IMR-90 (cell line): ENCODE measurements at regions not wholly inside any gene's neighbourhood (a gene's known extent, or its start where the extent isn't known, plus 50 kb on each side); places are given as distances from the start of the nearest gene placed in this dataset.

Experiments used
- NFE2L2 ChIP-seq: fragments of 150-350 bp; IDR thresholded peaks from 2 replicates; pipeline ENCODE4 v1.6.1; 2016; ENCODE audit warnings: low read depth, mild to moderate bottlenecking, low read length
- POLR2A ChIP-seq: IDR thresholded peaks from 2 replicates; pipeline ENCODE4 v1.6.1; 2012; ENCODE audit warnings: mild to moderate bottlenecking, low read depth, low read length
- SMC3 ChIP-seq: fragments of 150-350 bp; IDR thresholded peaks from 2 replicates; pipeline ENCODE4 v1.6.1; 2016; ENCODE audit warnings: low read depth, mild to moderate bottlenecking, antibody characterized with exemption, low read length, moderate library complexity
- TF ChIP-seq, protein P1 (sequence below): conservative IDR thresholded peaks from 2 replicates; pipeline ENCODE4 v1.5.1; 2012; ENCODE audit warnings: mild to moderate bottlenecking, low read depth, low read length, improper control_type of control experiment
- TF ChIP-seq, protein P2 (sequence below): fragments of 150-350 bp; IDR thresholded peaks from 2 replicates; pipeline ENCODE4 v1.6.1; 2016; ENCODE audit warnings: low read depth, mild to moderate bottlenecking, low read length, moderate library complexity, borderline replicate concordance

DNA sequence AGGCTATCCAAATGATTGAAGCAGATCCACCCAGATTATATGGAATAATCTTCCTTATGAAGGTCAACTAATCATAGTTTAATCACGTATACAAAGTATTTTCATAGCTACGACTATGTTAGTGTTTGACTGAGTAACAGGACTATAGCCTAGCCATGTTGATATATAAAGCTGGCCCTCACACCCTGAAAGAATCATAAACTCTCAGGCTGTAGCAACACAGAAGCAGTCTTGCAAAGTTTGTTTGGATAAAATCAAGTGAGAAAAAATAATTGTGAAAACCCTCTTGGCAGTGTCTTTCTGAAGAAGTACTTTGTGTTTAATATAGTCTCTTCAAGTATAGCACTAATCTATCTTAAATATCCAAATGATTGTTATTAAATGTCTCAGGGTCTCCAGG is 374.5 kb upstream of the DAB2 start:
- TF ChIP-seq, protein P1, sequence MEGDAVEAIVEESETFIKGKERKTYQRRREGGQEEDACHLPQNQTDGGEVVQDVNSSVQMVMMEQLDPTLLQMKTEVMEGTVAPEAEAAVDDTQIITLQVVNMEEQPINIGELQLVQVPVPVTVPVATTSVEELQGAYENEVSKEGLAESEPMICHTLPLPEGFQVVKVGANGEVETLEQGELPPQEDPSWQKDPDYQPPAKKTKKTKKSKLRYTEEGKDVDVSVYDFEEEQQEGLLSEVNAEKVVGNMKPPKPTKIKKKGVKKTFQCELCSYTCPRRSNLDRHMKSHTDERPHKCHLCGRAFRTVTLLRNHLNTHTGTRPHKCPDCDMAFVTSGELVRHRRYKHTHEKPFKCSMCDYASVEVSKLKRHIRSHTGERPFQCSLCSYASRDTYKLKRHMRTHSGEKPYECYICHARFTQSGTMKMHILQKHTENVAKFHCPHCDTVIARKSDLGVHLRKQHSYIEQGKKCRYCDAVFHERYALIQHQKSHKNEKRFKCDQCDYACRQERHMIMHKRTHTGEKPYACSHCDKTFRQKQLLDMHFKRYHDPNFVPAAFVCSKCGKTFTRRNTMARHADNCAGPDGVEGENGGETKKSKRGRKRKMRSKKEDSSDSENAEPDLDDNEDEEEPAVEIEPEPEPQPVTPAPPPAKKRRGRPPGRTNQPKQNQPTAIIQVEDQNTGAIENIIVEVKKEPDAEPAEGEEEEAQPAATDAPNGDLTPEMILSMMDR, result no peak
- TF ChIP-seq NFE2L2 (no peak), POLR2A (no peak), SMC3 (no peak)
- TF ChIP-seq, protein P2, sequence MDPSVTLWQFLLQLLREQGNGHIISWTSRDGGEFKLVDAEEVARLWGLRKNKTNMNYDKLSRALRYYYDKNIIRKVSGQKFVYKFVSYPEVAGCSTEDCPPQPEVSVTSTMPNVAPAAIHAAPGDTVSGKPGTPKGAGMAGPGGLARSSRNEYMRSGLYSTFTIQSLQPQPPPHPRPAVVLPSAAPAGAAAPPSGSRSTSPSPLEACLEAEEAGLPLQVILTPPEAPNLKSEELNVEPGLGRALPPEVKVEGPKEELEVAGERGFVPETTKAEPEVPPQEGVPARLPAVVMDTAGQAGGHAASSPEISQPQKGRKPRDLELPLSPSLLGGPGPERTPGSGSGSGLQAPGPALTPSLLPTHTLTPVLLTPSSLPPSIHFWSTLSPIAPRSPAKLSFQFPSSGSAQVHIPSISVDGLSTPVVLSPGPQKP, result no peak
